ENCODE measurements at regions not wholly inside any gene's neighbourhood (a gene's known extent, or its start where the extent isn't known, plus 50 kb on each side); places are given as distances from the start of the nearest gene placed in this dataset.

- DNase-seq (ENCODE audit: low spot score) = no peak
- Histone ChIP-seq H3K27me3 (no peaks in the 10 kb centered on the region), H4K20me1 (ENCODE audit: insufficient read depth, poor library complexity, severe bottlenecking) (no peaks in the 10 kb centered on the region), H3K9me3 (ENCODE audit: low read depth) (no peaks in the 10 kb centered on the region), H3K4me2 (no peak overlapping the region), H3K36me3 (replicated peaks; ENCODE audit: insufficient read depth, low read depth) (no peaks in the 10 kb centered on the region), H3K9me2 (replicated peaks; ENCODE audit: insufficient read depth) (no peaks in the 10 kb centered on the region), H3K27ac (peak overlapping the region; percentile 78), H3K79me2 (no peaks in the 10 kb centered on the region), H3K4me3 (no peak overlapping the region), H3K4me1 (ENCODE audit: insufficient read depth) (peaks cover 34% of the 10 kb centered on the region), H2AFZ (no peak overlapping the region)
- TF ChIP-seq, protein P1, sequence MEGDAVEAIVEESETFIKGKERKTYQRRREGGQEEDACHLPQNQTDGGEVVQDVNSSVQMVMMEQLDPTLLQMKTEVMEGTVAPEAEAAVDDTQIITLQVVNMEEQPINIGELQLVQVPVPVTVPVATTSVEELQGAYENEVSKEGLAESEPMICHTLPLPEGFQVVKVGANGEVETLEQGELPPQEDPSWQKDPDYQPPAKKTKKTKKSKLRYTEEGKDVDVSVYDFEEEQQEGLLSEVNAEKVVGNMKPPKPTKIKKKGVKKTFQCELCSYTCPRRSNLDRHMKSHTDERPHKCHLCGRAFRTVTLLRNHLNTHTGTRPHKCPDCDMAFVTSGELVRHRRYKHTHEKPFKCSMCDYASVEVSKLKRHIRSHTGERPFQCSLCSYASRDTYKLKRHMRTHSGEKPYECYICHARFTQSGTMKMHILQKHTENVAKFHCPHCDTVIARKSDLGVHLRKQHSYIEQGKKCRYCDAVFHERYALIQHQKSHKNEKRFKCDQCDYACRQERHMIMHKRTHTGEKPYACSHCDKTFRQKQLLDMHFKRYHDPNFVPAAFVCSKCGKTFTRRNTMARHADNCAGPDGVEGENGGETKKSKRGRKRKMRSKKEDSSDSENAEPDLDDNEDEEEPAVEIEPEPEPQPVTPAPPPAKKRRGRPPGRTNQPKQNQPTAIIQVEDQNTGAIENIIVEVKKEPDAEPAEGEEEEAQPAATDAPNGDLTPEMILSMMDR (IDR thresholded peaks at IDR 0.05; ENCODE audit: poor library complexity) = no peak
- TF ChIP-seq EZH2 (IDR thresholded peaks at IDR 0.05; ENCODE audit: borderline replicate concordance) (no peak), EZH2phosphoT487 (IDR thresholded peaks at IDR 0.05; ENCODE audit: low read depth, severe bottlenecking, unreplicated experiment) (no peak)
- 78% methylated on average over 21 of the region's 22 CpGs for WGBS (ENCODE audit: low lambda C conversion rate, missing lambda C conversion rate)
These were observed 64.1 kb upstream of the GPC1 start for GRCh38 chr2:240371129-240372000.

DNA sequence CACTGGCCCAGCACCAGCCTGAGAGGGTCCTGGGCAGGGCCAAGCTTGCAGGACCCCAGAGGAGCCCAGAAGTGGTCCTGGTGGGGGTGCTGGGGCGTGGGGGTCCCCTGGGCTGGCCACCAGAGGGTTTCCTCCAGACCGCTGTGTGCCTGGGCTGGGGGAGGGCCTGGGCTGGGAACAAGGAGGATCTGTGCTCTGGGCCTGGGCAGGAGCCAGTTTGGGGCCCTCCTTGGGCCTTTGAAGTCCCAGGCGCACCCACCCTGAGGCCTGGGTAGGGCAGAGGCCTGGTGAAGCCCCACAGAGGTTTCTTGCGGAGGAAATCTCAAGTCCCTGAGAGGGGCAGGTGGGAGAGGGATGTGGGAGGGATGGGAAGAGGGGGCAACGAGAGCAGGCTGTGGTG lies 63.4 kb upstream of the GPC1 start:
- no peak overlapping the region for H3K4me2 ChIP-seq
- H3K27me3 ChIP-seq = no peaks in the 10 kb centered on the region
- H3K9me2 ChIP-seq (replicated peaks; ENCODE audit: insufficient read depth) = no peaks in the 10 kb centered on the region
- H4K20me1 ChIP-seq (ENCODE audit: insufficient read depth, poor library complexity, severe bottlenecking) = no peaks in the 10 kb centered on the region
- H2AFZ ChIP-seq = no peak overlapping the region
- no peaks in the 10 kb centered on the region for H3K79me2 ChIP-seq
- WGBS (ENCODE audit: low lambda C conversion rate, missing lambda C conversion rate) = 85% methylated on average over 4 of the region's 5 CpGs
- H3K4me1 ChIP-seq (ENCODE audit: insufficient read depth) = peaks cover 34% of the 10 kb centered on the region
- H3K4me3 ChIP-seq = no peak overlapping the region
- H3K27ac ChIP-seq = peak overlapping the region; percentile 78
- DNase-seq (ENCODE audit: low spot score) = no peak
- H3K36me3 ChIP-seq (replicated peaks; ENCODE audit: insufficient read depth, low read depth) = no peaks in the 10 kb centered on the region
- TF ChIP-seq EZH2phosphoT487 (IDR thresholded peaks at IDR 0.05; ENCODE audit: low read depth, severe bottlenecking, unreplicated experiment) (no peak), EZH2 (IDR thresholded peaks at IDR 0.05; ENCODE audit: borderline replicate concordance) (no peak)
- TF ChIP-seq, protein P1 (IDR thresholded peaks at IDR 0.05; ENCODE audit: poor library complexity) = no peak
- H3K9me3 ChIP-seq (ENCODE audit: low read depth) = no peaks in the 10 kb centered on the region

GRCh38 chr2:240373289-240373885 lies 62.1 kb upstream of the GPC1 start:
- Histone ChIP-seq H3K36me3 (replicated peaks; ENCODE audit: insufficient read depth, low read depth) (no peaks in the 10 kb centered on the region), H3K9me2 (replicated peaks; ENCODE audit: insufficient read depth) (no peaks in the 10 kb centered on the region), H3K79me2 (no peaks in the 10 kb centered on the region), H3K4me3 (no peak overlapping the region), H3K4me2 (no peak overlapping the region), H3K4me1 (ENCODE audit: insufficient read depth) (peaks cover 34% of the 10 kb centered on the region), H3K9me3 (ENCODE audit: low read depth) (no peaks in the 10 kb centered on the region), H4K20me1 (ENCODE audit: insufficient read depth, poor library complexity, severe bottlenecking) (no peaks in the 10 kb centered on the region), H3K27me3 (no peaks in the 10 kb centered on the region), H2AFZ (no peak overlapping the region), H3K27ac (peak overlapping the region; percentile 84)
- TF ChIP-seq EZH2phosphoT487 (IDR thresholded peaks at IDR 0.05; ENCODE audit: low read depth, severe bottlenecking, unreplicated experiment) (no peak), EZH2 (IDR thresholded peaks at IDR 0.05; ENCODE audit: borderline replicate concordance) (no peak)
- TF ChIP-seq, protein P1 (IDR thresholded peaks at IDR 0.05; ENCODE audit: poor library complexity) = no peak
- WGBS (ENCODE audit: low lambda C conversion rate, missing lambda C conversion rate) = 97% methylated on average over 20 of the region's 20 CpGs
- no peak for DNase-seq (ENCODE audit: low spot score)
